Ectodermal cell (in vitro differentiated cells): ENCODE measurements at regions not wholly inside any gene's neighbourhood (a gene's known extent, or its start where the extent isn't known, plus 50 kb on each side); places are given as distances from the start of the nearest gene placed in this dataset.

Experiments used
- H3K27ac ChIP-seq: 2 replicates; pipeline ENCODE4 v1.7.0; 2013; ENCODE audit warnings: mild to moderate bottlenecking, low read depth, low read length; ENCODE audit not compliant: insufficient read depth, poor library complexity, severe bottlenecking
- H3K27me3 ChIP-seq: 2 replicates; pipeline ENCODE4 v1.7.0; 2013; ENCODE audit warnings: mild to moderate bottlenecking, low read length; ENCODE audit not compliant: insufficient read depth, control insufficient read depth, poor library complexity, severe bottlenecking
- H3K36me3 ChIP-seq: one replicate; pipeline ENCODE4 v1.7.0; 2013; ENCODE audit warnings: low read length; ENCODE audit not compliant: control insufficient read depth, insufficient read depth
- H3K4me1 ChIP-seq: one replicate; pipeline ENCODE4 v1.7.0; 2013; ENCODE audit warnings: low read length; ENCODE audit not compliant: control insufficient read depth, insufficient read depth
- H3K4me3 ChIP-seq: 2 replicates; pipeline ENCODE4 v1.7.0; 2013; ENCODE audit warnings: low read depth, low read length, control low read depth; ENCODE audit not compliant: insufficient read depth
- H3K9me3 ChIP-seq: 2 replicates; pipeline ENCODE4 v1.7.0; 2013; ENCODE audit warnings: mild to moderate bottlenecking, low read length, moderate library complexity; ENCODE audit not compliant: control insufficient read depth
- WGBS, 2 experiments: methylation state at CpG; one replicate each; pipeline ENCODE4 v1.1.7; 2013; ENCODE audit warnings: missing lambda C conversion rate in 2 of 2; 5-methylcytosine and 5-hydroxymethylcytosine counted together

DNA sequence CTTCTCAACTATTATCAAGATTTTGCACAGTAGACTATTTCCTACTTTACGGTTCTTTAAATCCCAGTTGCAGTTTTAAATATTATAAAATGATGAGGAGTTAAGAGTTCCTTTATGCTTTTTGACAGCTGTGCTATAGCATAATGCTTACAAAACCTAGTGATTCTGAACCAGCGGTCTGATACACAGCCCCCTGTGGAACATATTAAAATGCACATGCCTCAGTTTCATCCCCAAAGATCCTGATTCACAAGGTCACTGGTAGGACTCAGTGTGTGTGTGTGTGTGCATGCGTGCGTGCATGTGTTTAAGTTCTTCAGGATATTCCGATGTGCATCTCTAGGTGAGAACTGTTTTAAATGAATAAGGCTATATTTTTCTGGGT is 330.1 kb upstream of the TPM1 start:
- Histone ChIP-seq H3K4me1 (no peaks in the 10 kb centered on the region), H3K4me3 (no peak overlapping the region), H3K27me3 (no peaks in the 10 kb centered on the region), H3K27ac (no peak overlapping the region), H3K9me3 (no peaks in the 10 kb centered on the region), H3K36me3 (no peaks in the 10 kb centered on the region)
- WGBS, 2 experiments = 83 to 93% methylated on average over 4 of the region's 5 CpGs

DNA sequence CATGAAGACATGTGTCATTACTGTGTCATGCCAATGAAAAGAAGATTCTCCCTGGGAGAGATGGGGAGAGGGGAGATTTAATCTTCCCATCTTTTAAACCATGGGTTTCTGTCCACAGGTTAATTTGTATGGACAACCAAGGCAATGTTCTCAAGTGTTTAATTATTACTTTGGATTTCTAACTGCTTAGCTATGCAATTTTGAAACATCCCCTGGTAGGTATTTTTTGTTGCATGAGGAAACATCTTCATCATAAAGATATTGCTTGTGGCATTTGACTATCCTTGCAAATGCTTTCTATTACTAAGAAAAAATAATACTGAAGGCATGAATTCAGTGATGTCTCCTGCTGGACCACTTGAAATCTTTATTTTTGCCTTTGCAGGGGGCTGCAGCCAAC is 326.6 kb upstream of the TPM1 start:
- H3K4me1 ChIP-seq = no peaks in the 10 kb centered on the region
- H3K27ac ChIP-seq = no peak overlapping the region
- H3K9me3 ChIP-seq = no peaks in the 10 kb centered on the region
- H3K27me3 ChIP-seq = no peaks in the 10 kb centered on the region
- no peaks in the 10 kb centered on the region for H3K36me3 ChIP-seq
- no peak overlapping the region for H3K4me3 ChIP-seq

DNA sequence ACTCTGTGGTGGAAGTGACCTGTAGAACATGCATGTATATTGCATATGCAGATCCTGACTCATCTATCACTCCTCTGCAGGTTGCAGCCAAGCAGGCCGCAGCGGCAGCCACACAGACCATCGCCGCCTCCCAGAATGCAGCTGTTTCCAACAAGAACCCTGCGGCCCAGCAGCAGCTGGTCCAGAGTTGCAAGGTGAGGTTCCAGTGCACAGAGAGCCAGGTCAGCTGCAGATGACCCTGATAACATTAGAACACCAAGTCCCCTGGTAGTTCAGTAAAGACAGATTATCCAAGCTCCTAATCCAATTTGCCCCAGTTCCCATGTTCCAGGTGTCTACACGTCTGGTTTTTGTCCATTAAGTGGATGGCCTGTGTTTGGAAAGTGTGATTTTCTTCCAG is 325.1 kb upstream of the TPM1 start:
- Histone ChIP-seq H3K9me3 (no peaks in the 10 kb centered on the region), H3K4me3 (no peak overlapping the region), H3K36me3 (no peaks in the 10 kb centered on the region), H3K4me1 (no peaks in the 10 kb centered on the region), H3K27me3 (no peaks in the 10 kb centered on the region), H3K27ac (no peak overlapping the region)
- 92 to 95% methylated on average over 6 of the region's 6 CpGs for WGBS, 2 experiments

DNA sequence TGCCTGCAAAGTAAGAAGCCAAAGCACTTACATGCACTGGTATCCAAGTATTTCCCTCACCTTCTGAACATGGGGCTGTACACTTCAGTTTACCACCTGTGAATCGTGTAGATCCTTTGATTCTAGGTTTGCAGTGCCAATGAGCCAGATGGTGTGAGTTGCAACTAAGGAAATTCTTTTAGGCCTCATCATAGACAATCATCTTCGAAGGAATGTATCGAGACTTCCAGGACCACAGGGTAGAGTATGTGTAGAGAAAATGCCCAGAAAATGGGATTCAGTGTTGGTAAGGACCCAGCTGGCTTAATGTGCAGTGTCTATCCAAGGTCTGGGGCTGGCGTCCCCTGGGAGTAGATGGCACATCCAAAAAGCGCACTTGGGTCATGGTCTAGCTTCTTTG is 323.2 kb upstream of the TPM1 start:
- H3K4me3 ChIP-seq = no peak overlapping the region
- H3K9me3 ChIP-seq = no peaks in the 10 kb centered on the region
- no peaks in the 10 kb centered on the region for H3K36me3 ChIP-seq
- H3K27me3 ChIP-seq = no peaks in the 10 kb centered on the region
- WGBS, 2 experiments = 97 to 98% methylated on average over 5 of the region's 5 CpGs
- H3K27ac ChIP-seq = no peak overlapping the region
- no peaks in the 10 kb centered on the region for H3K4me1 ChIP-seq

DNA sequence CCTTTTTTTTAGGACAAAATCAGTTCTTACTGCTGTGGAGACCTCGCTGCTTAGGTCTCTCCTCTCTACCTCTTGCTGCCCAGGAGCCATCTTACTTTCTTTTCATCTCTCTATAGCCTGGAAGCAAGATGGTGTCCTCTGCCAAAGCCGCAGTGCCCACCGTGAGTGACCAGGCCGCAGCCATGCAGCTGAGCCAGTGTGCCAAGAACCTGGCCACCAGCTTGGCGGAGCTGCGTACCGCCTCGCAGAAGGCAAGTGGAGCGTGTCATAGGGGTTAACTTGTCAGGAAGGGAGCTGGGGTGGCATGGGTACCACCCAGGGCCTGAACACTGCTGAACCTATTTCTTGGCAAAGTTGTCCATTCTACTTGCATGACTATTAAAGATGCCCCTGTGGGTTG is 320.3 kb upstream of the TPM1 start:
- no peak overlapping the region for H3K27ac ChIP-seq
- no peaks in the 10 kb centered on the region for H3K36me3 ChIP-seq
- H3K4me3 ChIP-seq = no peak overlapping the region
- H3K4me1 ChIP-seq = no peaks in the 10 kb centered on the region
- WGBS, 2 experiments = 94 to 97% methylated on average over 9 of the region's 9 CpGs
- H3K9me3 ChIP-seq = no peaks in the 10 kb centered on the region
- no peaks in the 10 kb centered on the region for H3K27me3 ChIP-seq

DNA sequence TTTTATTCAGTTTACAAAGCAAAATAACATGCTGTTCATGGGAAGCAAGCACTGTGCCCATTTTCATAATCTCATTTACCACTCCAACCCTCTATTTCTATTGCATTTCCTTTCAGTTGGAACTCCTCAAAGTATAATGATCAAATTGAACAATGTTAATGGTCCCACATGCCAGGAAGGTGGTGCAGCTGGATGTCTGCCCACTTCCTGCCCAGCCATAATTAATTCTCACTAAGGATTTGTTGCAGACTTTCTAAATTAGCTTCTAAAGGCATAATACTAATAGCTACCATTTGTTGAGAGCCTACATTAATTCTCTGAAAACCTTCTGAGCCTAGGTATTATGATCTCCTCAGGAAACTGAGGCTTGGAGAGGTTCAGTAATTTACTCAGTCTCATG is 316.1 kb upstream of the TPM1 start:
- Histone ChIP-seq H3K4me1 (no peaks in the 10 kb centered on the region), H3K4me3 (no peak overlapping the region), H3K9me3 (no peaks in the 10 kb centered on the region), H3K27ac (no peak overlapping the region), H3K27me3 (no peaks in the 10 kb centered on the region), H3K36me3 (no peaks in the 10 kb centered on the region)

DNA sequence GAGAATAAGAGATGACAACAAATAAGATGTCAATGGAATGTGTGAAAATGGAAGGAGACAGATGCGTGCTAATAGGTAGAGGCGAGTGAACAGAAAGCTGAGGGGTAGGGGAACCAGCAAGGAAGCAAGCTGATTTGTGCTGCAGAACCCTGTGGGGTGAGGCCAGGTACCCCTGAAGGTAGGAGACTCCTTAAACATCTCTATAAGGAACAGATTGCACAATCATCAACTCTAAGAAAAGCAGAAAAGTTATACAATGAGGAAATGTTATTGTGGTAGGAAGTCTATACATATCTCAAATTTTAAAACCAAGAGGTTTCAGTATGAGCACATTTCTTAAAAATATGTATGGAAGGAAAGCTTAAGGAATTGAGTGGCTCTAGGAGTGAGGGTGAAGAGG is 315.0 kb upstream of the TPM1 start:
- no peak overlapping the region for H3K4me3 ChIP-seq
- WGBS, 2 experiments = 96 to 99% methylated on average over 2 of the region's 2 CpGs
- H3K27ac ChIP-seq = no peak overlapping the region
- H3K4me1 ChIP-seq = no peaks in the 10 kb centered on the region
- H3K9me3 ChIP-seq = no peaks in the 10 kb centered on the region
- no peaks in the 10 kb centered on the region for H3K36me3 ChIP-seq
- no peaks in the 10 kb centered on the region for H3K27me3 ChIP-seq

DNA sequence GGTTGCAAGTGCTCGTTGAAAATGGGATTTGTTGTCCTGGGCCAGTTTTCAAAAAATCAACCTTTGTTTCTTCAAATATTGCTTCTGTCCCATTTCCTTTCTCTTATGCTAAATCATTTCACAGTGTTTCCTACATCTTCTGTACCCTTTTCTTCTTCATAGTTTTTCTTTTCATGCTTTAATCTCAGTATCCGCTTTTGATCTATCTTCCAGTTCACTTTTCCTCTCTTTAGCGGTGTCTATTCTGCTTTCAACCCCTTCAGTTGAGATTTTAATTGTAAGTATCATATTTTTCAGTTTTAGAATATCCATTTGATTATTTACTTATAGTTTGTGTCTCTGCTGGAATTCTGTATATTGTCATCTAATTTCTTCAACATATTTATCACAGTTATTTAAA is 311.7 kb upstream of the TPM1 start:
- no peak overlapping the region for H3K27ac ChIP-seq
- no peak overlapping the region for H3K4me3 ChIP-seq
- WGBS, 2 experiments = 90 to 96% methylated on average over 2 of the region's 3 CpGs
- no peaks in the 10 kb centered on the region for H3K9me3 ChIP-seq
- H3K36me3 ChIP-seq = no peaks in the 10 kb centered on the region
- no peaks in the 10 kb centered on the region for H3K4me1 ChIP-seq
- H3K27me3 ChIP-seq = no peaks in the 10 kb centered on the region

DNA sequence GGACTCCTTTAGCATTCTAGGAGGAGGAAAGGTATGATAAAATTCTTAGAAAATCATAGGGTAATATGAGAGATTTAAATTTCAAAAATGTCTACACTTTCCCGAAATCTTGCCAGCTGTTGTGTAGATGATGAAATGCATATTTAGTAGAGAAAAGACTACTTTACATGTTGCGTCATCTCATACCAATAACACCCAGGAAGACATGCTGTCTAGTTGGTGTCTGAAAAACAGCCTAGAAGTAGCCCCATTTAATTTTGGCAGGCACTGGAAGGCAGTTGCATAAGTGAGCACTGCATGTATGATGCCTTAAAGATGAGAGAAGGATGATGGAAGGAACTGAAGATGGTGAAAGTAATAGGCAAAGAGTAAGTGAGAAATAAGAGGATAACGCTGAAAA is 310.5 kb upstream of the TPM1 start:
- Histone ChIP-seq H3K4me1 (no peaks in the 10 kb centered on the region), H3K4me3 (no peak overlapping the region), H3K36me3 (no peaks in the 10 kb centered on the region), H3K27ac (no peak overlapping the region), H3K27me3 (no peaks in the 10 kb centered on the region), H3K9me3 (no peaks in the 10 kb centered on the region)
- 92 to 98% methylated on average over 2 to 3 of the region's 3 CpGs for WGBS, 2 experiments

DNA sequence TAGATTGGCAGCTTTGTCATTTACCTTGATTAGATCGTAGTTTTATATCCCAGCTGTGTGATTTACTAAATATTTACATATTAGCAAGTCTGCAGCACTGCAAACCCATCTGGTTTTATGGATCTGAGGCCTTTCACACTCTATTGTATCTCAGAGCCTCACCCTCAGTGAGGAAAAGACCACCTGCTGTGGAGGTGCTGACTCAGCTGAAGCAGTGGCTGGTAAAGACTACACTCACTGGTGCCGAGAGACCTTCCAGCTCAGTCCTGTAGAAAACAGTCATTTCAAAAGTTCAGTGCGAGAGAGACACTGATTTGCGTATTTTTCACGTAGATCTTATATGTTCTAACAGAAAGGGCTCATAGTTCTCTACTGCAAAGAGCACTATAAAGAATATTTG is 307.8 kb upstream of the TPM1 start:
- Histone ChIP-seq H3K9me3 (no peaks in the 10 kb centered on the region), H3K27me3 (no peaks in the 10 kb centered on the region), H3K4me1 (no peaks in the 10 kb centered on the region), H3K36me3 (no peaks in the 10 kb centered on the region), H3K4me3 (no peak overlapping the region), H3K27ac (no peak overlapping the region)
- 72 to 76% methylated on average over 5 of the region's 5 CpGs for WGBS, 2 experiments

DNA sequence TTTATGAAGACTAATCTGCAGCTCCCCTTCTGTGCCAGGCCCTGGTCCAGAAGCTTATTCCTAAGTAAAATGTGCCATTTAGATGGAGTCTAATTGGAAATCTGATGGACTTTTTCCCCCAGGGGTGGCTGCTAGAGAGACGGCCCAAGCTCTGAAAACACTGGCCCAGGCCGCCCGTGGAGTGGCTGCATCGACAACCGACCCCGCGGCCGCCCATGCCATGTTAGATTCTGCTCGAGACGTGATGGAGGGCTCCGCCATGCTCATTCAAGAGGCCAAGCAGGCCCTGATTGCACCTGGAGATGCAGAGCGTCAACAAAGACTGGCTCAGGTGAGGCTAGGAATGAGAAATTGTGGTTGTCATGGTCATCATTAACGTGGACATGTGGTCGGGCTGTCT is 305.8 kb upstream of the TPM1 start:
- 96 to 99% methylated on average over 14 of the region's 14 CpGs for WGBS, 2 experiments
- Histone ChIP-seq H3K9me3 (no peaks in the 10 kb centered on the region), H3K4me3 (no peak overlapping the region), H3K4me1 (no peaks in the 10 kb centered on the region), H3K27me3 (no peaks in the 10 kb centered on the region), H3K27ac (no peak overlapping the region), H3K36me3 (no peaks in the 10 kb centered on the region)
